Gastrocnemius medialis (tissue), 4 donors: ENCODE measurements at regions not wholly inside any gene's neighbourhood (a gene's known extent, or its start where the extent isn't known, plus 50 kb on each side); places are given as distances from the start of the nearest gene placed in this dataset.

ENCODE experiments used
- POLR2A ChIP-seq, 2 donors: fragments of 450-650 bp; IDR thresholded peaks; one replicate each; pipeline ENCODE4 v1.6.1; 2017; ENCODE audit warnings: antibody characterized with exemption in 2 of 2, mild to moderate bottlenecking in 2 of 2, moderate library complexity in 2 of 2
- TF ChIP-seq, protein P1 (sequence below), 5 experiments: fragments of 450-650 bp in 3 of 5; fragments of 200-600 bp in 2 of 5; sonication (generic) in 2 of 5; IDR thresholded peaks in 4 of 5; conservative IDR thresholded peaks in 1 of 5; 1 replicate in 4 of 5; 2 replicates in 1 of 5; pipeline ENCODE4 v1.5.1; 2016 to 2019; ENCODE audit warnings: antibody characterized with exemption in 5 of 5, mild to moderate bottlenecking in 3 of 5, moderate library complexity in 3 of 5

DNA sequence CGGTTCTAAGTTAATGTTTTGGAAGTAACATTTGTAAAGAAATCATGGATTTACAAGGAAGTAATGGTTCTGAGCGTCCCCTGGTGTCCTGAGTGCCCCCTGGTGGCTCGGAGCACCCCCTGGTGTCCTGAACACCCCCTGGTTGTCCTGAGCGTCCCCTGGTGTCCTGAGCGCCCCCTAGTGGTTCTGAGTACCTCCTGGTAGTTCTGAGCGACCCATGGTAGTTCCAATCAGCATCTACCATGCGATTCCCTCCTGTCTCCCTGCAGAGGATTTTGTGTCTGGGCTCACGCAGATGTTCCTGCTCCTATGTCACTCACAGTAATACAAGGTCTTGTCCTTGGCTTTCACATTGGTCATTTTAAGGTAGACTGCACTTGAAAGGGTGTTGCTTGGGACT is 1352.9 kb downstream of the TMEM121 start:
- TF ChIP-seq, protein P1, sequence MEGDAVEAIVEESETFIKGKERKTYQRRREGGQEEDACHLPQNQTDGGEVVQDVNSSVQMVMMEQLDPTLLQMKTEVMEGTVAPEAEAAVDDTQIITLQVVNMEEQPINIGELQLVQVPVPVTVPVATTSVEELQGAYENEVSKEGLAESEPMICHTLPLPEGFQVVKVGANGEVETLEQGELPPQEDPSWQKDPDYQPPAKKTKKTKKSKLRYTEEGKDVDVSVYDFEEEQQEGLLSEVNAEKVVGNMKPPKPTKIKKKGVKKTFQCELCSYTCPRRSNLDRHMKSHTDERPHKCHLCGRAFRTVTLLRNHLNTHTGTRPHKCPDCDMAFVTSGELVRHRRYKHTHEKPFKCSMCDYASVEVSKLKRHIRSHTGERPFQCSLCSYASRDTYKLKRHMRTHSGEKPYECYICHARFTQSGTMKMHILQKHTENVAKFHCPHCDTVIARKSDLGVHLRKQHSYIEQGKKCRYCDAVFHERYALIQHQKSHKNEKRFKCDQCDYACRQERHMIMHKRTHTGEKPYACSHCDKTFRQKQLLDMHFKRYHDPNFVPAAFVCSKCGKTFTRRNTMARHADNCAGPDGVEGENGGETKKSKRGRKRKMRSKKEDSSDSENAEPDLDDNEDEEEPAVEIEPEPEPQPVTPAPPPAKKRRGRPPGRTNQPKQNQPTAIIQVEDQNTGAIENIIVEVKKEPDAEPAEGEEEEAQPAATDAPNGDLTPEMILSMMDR (IDR thresholded peaks at IDR 0.05 in 4 of 5, conservative IDR thresholded peaks at IDR 0.05 in 1 of 5), result peak in 1 of 5 experiments; percentile 32
- TF ChIP-seq POLR2A (IDR thresholded peaks at IDR 0.05), result no peak
